ENCODE measurements at regions not wholly inside any gene's neighbourhood (a gene's known extent, or its start where the extent isn't known, plus 50 kb on each side); places are given as distances from the start of the nearest gene placed in this dataset.
A peak's percentile ranks its signal among the peaks of the same experiment; 100 is the strongest.

- no peak overlapping the region for H3K4me3 ChIP-seq (ENCODE audit: low read depth, low read length)
- TF ChIP-seq CTCF (IDR thresholded peaks at IDR 0.05; ENCODE audit: low read depth, low read length), result no peak
- TF ChIP-seq POLR2A (IDR thresholded peaks at IDR 0.05; ENCODE audit: extremely low read depth, insufficient read length), result no peak
- TF ChIP-seq MYC (IDR thresholded peaks at IDR 0.05; ENCODE audit: low read depth, low read length), result no peak
- no peak for TF ChIP-seq MAX (IDR thresholded peaks at IDR 0.05; ENCODE audit: low read depth, low read length)
- DNase-seq (ENCODE audit: low read depth), result no peak
Measured at GRCh38 chr10:121087129-121087528, 236.0 kb downstream of the WDR11 start.

- TF ChIP-seq POLR2A (IDR thresholded peaks at IDR 0.05; ENCODE audit: extremely low read depth, insufficient read length) (no peak), MYC (IDR thresholded peaks at IDR 0.05; ENCODE audit: low read depth, low read length) (no peak), MAX (IDR thresholded peaks at IDR 0.05; ENCODE audit: low read depth, low read length) (no peak), CTCF (IDR thresholded peaks at IDR 0.05; ENCODE audit: low read depth, low read length) (no peak)
- no peak for DNase-seq (ENCODE audit: low read depth)
Measured at GRCh38 chr10:121087688-121088087, 236.5 kb downstream of the WDR11 start.

GRCh38 chr10:121088524-121088923 lies 237.4 kb downstream of the WDR11 start:
- DNase-seq (ENCODE audit: low read depth), result peak; percentile 28
- TF ChIP-seq POLR2A (IDR thresholded peaks at IDR 0.05; ENCODE audit: extremely low read depth, insufficient read length) (no peak), CTCF (IDR thresholded peaks at IDR 0.05; ENCODE audit: low read depth, low read length) (peak; percentile 28), MYC (IDR thresholded peaks at IDR 0.05; ENCODE audit: low read depth, low read length) (no peak)

More at GRCh38 chr10:121087688-121088087, 236.5 kb downstream of the WDR11 start:
- H3K4me3 ChIP-seq (ENCODE audit: low read depth, low read length), result no peak overlapping the region

GRCh38 chr10:121089434-121089833 lies 238.3 kb downstream of the WDR11 start:
- no peak for TF ChIP-seq MAX (IDR thresholded peaks at IDR 0.05; ENCODE audit: low read depth, low read length)
- TF ChIP-seq CTCF (IDR thresholded peaks at IDR 0.05; ENCODE audit: low read depth, low read length), result no peak
- TF ChIP-seq MYC (IDR thresholded peaks at IDR 0.05; ENCODE audit: low read depth, low read length), result no peak
- no peak for DNase-seq (ENCODE audit: low read depth)
- no peak overlapping the region for H3K4me3 ChIP-seq (ENCODE audit: low read depth, low read length)

More at GRCh38 chr10:121088524-121088923, 237.4 kb downstream of the WDR11 start:
- no peak overlapping the region for H3K4me3 ChIP-seq (ENCODE audit: low read depth, low read length)

- no peak for TF ChIP-seq POLR2A (IDR thresholded peaks at IDR 0.05; ENCODE audit: extremely low read depth, insufficient read length)
- TF ChIP-seq CTCF (IDR thresholded peaks at IDR 0.05; ENCODE audit: low read depth, low read length), result no peak
- no peak for TF ChIP-seq MAX (IDR thresholded peaks at IDR 0.05; ENCODE audit: low read depth, low read length)
- no peak for TF ChIP-seq MYC (IDR thresholded peaks at IDR 0.05; ENCODE audit: low read depth, low read length)
- no peak for DNase-seq (ENCODE audit: low read depth)
- no peak overlapping the region for H3K4me3 ChIP-seq (ENCODE audit: low read depth, low read length)
Measured at GRCh38 chr10:121091961-121092719, 241.0 kb downstream of the WDR11 start.
